IPS DF 19.7 (cell line): ENCODE measurements at regions not wholly inside any gene's neighbourhood (a gene's known extent, or its start where the extent isn't known, plus 50 kb on each side); places are given as distances from the start of the nearest gene placed in this dataset.
A peak's percentile ranks its signal among the peaks of the same experiment; 100 is the strongest.

Source experiments
- DNase-seq: peaks from one replicate; pipeline ENCODE4 v3.0.0-alpha.2; 2013; ENCODE audit warnings: low read depth, low spot score

DNA sequence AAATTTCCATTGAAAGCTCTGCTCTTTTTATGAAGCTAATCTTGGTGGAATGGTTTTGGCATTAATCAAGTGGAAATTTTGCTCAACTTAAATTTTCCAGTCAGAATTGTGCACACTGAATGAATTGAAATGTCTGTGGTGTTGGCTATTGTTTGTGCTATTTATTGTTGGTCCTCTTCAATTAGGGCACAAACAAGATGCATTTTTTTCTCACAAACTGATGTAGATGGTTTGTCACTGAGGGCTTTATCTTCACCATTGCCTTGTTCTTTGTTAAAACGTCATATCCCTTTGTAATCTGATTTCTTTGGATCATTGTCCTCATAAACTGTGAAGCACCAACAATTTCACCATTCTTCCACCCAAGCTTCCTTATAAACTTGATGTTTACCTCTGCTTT is 152.1 kb upstream of the RHOBTB1 start:
- DNase-seq: no peak

DNA sequence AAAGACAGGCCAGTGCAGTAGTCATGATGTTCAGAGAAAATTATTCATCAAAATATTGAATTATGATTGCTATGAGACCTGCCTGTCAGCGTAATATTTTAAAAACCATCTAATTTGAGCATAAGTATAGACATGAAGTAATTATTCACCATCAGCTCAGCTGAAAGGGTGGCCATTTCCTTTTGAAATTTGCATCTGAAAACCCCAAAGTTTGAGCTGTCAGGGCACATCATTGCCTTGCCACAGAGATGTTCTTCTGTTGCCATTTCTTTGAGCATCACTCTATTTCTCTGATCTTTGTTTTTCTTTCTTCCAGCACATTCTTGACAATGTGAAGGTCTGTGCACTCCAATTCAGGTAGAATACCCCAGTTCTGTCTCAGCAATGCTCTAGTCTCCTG is 147.5 kb upstream of the RHOBTB1 start:
- DNase-seq: no peak

DNA sequence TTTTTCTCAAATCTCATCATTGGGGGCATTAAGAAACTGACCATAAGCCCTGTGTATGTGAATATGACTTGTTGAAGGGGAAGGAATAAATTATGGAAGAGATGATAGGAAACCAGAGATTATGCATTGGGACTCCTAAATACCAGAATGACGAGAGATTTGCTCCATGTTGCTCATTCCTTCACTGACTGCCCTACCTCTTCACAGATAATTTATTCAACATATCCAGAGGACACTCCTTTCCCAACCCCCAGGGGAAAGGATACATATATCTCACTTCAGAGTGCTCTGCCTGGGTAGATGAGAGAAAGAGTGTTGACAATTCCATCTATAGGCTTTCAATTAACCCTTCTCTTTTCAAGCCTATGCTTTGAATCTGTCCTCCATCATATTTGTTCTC is 145.3 kb upstream of the RHOBTB1 start:
- DNase-seq: no peak

DNA sequence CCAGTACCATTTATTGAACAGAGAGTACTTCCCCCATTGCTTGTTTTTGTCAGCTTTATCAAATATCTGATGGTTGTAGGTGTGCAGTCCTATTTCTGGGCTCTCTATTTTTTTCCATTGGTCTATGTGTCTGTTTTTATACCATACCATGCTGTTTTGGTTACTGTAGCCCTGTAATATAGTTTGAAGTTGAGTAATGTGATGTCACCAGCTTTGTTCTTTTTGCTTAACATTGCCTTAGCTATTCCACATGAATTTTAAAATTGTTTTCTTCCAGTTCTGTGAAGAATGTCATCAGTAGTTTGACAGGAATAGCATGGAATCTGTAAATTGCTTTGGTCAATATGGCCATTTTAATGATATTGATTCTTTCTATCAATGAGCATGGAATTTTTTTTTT is 140.5 kb upstream of the RHOBTB1 start:
- DNase-seq: no peak

DNA sequence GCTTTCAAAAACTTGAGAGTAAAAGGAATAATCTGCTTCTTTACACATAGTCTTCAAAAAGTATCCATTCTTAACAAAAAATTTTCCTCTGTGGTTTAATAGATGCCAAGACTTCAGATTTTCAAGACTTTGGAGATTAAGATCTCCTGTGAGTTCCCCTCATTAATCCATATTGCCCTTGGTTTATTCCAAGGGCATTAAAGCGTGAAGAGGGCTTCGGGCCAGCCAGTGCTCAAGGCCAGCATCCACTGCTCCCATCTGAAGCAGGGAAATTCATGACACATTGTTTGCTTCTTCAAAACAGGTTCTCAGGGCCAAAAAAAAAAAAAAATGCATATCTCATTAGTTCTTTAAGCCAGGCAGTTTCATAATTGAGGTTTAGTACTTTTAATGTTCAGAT is 137.3 kb upstream of the RHOBTB1 start:
- no peak for DNase-seq

DNA sequence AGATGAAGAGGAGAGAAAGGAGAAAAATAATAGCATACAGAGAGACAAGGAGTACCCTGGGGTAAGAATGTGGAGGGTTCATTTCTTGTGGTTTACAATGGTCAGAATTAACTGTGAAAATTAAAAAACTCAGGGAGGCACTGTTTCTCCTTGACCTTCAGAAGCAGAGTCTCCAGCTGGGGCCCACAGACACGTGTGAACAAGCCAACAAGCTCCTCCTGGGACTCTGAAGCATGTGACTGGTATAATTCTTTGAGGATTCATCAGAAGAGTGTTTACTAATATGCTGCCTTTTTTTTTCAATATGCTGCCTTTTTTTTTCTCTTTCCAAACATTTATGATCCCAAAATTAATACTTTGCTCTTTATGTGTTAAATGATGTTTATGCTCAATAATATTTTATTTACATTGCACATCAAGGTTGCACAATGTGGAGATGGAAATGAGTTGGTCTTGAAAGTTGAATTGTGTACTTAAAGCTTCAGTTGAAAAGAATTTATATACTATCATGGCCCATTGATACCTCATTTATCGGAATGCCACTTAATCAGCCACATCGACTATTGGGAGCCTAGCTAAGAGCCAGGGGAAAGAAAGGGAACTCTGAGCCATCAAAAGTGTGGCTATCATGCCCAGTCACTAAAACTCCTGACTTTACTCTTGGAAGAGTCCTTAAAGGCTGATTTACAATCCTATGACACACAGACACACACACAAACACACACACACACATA is 134.7 kb upstream of the RHOBTB1 start:
- DNase-seq: no peak

DNA sequence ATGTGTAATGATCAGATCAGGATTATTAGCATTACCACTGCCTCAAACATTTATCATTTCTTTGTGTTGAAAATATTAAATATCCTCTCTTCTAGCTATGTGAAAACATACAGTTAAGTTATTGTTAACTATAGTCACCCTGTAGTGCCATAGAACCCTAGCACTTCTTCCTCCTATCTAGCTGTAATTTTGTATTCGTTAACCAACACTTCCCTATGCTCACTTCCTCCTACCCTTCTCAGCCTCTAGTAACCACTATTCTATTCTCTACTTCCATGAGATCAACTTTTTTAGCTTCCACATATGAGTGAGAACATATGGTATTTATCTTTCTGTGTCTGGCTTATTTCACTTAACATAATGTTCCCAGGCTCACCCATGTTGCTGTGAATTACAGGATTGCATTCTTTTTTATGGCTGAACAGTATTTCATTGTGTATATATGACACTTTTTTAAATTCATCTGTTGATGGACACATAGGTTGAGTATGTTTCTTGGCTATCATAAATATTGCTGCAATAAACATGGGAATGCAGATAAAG is 132.7 kb upstream of the RHOBTB1 start:
- DNase-seq: no peak

DNA sequence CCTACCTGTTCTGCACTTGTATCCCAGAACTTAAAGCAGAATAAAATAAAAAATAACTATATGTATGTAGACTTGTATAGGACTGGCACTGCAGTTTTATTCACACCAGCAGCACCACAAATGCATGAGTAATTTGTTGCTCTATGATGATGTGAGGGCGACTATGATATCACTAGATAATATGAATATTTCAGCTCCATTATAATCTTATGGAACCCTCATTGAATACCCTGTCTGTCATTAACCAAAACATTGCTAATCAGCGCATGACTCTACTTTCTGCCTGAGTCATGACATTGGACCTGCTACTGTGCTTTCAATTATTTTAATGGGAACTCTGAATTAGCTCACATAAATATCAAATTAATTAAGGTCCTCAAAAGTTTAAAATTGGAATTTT is 129.4 kb upstream of the RHOBTB1 start:
- DNase-seq: no peak

DNA sequence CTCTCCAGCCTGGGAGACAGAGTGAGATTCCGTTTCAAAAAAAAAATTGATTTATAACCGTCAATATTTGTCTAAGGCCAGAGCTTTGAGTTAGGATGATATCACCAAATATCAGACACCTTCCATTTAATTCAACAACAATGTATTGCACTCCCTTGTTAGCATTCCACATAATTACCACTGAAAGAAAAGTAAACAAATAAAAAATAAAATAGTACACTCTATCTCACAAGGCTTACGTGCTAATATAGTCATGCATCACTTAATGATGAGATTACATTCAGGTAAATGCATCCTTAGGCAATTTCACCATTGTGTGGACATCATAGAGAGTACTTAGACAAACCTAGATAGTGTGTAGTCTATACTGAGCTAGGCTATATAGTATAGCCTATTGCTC is 127.6 kb upstream of the RHOBTB1 start:
- DNase-seq: no peak

DNA sequence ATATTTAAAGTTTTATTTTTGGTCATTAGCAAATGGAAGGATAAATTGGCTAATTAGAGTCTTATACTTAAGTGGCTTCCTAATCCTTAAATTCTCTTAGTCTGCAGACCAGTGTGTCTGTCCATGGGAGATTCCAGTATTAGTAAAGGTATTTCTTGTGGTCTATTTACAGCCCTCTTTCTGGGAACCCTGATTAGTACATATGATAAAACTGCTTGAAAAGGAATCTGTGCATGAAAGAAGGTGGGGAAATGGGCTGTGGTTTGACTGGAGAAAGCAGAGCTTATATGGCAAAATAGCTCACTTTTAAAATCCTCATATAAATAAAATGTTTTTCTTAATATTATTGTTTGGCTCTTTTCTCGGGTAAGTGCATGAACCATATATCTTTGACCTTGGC is 124.5 kb upstream of the RHOBTB1 start:
- DNase-seq: no peak

DNA sequence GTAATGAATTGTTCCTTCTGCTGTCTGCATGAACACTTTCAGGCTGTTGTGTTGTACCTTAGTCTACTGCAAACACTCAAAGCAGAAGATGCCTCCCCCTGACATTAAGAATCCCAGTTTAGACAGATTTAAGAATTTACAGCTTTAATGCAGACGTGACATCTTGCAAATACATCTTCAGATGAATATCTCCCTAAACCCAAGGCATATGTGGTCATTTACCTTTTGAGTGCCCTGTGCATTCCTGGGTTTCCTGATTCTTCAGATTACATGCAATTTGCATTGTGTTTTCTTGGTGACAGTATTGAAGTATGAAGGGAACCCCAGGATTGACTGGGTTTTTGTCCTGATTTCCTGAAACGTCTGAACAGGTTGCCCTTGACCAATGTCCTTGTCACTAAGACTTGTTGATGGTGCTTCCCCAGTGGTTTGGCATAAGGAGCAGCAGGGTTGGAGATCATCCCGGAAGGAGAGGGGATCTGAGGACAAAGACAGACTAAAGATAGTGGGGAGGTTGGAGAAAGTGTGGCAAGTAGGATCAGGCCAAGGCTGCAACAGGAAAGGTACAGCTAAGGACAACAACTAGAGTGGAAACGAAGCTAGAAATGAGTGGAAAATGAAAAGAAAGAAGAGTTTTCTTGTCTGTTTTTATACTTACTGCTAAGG is 123.8 kb upstream of the RHOBTB1 start:
- DNase-seq: no peak

DNA sequence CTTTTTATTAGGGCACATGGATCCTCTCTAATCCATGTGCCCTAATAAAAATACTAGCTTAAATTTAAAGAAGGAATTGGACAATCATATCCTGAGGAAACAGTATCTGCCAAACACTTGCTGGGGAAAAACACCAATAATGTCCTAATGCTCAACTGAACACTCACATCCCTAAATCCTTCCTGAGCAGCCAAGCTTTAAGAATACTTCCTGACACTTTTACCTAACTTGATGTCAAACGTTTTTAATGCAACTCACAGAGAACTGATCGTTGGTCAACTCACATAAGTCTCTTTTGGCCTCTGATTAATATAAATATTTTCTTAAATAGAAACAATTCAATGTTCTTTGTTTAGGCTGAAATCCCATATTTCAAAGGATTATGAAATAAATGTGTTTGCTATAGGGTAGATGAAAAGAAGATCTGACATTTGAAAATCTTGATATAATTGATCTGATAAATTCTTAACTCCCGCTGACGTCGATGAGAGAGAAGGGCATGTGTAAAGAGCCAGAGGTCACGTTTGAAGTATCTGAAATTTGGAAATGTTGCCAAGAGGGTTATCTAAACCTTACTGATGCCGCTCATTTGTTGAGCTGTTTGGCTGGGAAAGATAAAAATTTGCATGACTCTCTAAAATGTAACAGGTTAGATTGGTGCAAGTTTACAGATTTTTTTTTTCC is 122.8 kb upstream of the RHOBTB1 start:
- no peak for DNase-seq

DNA sequence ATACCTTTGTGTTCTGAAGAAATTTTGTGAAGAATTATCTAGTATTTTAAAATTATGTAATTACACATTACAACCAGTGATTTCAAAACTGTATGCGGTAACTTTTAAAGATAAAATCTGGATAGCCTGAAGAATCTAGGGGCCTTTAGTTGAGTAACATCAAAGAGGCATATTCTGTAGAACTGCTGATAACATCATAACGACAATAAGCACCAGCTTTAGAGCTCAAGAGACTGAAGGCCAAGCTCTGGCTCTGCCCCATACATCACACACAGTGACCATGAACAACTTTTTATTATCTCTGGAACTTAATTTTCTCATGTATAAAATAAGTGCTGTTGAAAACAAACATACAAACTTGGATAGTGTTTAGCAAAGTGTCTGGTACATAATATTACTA is 121.1 kb upstream of the RHOBTB1 start:
- no peak for DNase-seq

DNA sequence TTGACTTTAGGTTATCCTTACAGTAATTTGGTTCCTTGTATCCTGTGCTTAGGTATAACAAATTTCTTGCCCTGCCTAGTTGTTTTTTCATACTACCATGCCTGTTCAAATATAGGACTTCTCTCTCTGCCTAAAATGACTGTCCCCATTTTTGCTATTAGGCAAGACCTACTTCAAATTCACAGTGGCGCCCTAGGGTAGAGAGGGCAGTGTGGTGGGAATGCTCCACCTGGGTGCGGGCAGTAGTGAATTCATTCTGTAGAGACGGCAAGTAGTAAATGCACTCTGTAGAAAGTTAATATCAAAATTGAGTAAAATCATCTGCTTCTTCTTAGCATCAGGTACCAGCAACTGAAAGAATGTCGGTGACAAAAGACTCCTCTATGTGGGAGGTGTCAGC is 120.4 kb upstream of the RHOBTB1 start:
- no peak for DNase-seq

DNA sequence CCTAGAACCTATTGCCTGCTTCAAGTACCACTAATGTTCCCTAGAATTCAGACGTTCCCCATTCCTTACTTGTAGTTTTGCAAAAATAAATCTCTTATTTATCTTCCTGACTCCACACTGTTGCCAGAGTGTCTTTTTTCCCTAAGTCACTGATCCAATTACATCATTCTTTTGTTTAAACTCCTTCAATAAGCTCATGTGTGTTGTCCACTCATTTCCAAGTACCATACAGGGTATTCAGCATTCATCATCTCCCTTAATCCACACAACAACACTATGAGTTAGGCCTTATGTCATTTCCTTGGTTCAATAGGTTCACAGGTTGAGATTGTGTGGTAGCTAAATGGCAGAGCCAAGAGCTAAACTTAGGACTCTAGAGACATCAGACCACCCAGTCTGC is 119.9 kb upstream of the RHOBTB1 start:
- DNase-seq: no peak

DNA sequence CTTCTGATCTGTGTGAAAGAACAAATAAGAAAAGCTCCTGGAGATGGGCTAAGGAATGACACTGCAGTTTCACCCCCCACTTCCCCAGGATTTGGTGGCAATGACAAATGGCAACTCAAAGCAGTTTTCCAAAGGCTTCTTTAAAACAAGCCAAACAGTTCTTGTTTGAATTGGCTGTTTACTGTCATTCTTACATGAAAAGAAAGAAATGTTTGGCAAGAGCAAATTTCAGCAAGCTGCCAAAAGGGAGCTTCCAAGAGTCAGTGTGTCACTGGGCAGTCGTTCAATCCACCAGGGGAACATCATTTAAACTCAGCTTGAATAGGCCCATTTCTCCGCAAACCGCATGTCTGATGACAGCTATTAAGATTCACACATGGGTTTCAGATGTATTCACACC is 119.0 kb upstream of the RHOBTB1 start:
- DNase-seq: no peak

DNA sequence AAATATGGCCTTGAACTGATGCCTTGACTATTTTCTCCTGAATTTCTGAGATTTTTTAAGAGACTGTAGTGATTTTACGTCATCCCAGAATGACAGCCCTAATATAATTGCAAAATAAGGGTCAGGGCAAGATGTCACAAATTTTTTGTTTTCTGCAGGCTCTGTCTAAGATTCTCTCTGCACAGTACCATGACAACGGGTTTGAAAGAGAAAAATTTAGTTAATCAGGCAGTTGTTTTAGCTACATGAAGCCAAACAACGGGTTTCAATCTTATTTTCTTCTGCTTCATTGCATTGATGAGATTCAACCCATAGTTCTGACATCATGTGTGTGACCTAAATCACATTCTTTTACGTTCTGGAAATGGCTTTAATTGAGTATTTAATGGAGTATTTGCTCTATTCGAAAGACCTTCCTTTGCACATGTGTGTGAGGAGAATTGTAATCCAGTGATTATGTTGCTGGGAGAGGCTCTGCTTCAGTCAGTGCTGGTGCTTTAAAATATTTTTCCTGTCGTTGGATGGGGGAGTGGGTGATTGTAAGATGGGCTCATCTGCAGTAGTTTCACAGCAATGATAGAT is 118.0 kb upstream of the RHOBTB1 start:
- DNase-seq: no peak

DNA sequence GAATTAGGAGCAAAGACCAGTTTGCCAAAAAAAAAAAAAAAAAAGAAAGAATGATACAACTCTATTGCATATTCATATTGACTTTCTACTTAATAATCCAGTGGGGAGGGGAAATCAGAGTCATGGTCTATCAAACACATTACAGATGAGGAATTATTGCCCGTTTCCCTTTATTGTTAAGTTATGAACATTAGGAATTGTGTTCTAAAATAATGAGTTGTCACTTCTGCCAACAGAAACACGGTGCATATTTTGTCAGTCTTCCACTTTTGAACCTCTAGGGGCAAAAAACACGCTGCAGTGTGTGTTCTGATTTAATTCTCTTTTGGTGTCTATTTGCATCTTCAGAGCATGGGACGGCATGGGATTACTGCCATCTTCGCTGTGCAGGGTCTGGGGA is 115.7 kb upstream of the RHOBTB1 start:
- no peak for DNase-seq

DNA sequence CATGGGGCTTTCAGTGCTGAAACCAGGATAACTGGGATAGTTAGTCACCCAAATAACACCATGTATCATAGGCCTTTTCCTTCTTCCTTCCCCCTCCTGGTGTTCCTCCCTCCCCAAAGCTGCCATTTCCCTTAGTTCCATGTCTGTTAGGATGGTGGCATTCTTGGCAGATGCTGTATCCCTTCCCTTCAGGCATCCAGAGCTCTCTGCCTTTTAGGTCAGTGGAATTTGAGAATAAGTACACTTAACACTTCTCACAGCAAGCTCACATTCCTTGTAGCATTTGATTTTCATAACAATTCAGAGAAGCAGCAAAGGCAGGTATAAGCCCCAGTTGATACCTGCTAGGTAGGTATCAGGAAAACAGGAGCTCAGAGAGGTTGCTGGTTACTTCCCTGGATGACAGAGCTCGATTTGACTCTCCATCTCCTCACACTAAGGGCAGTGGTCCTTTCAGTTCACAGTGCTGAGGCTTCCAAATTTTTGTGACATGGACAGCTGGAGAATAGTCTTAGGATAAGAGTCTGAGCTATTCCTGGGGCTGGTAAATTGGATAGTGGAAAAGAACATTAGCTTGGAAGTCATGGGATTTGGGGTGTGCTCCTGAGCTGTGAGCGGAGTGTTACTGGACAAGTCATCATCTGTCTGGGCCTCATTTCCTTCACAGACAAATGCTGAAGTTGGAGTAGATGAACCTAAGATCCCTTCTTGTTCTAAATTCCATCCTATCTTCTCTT is 108.7 kb upstream of the RHOBTB1 start:
- DNase-seq: peak; percentile 70

DNA sequence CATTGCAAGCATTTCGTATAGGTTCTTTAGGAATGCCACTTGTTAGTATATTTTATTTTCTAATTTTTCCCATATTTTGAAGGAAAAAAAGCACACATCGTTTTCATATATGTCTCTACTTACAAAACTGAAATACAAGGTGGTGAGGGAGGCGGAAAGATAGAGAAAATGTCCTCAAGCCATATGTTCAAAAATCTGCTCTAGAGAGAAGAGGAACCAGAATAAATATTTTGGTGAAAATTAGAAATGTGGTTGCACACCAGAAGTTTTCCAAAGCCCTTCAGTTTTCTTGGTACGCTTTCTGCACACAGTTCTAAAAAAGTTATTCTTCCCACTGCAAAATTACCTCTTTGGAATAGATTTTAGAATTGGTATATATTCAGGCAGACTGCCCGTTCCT is 107.4 kb upstream of the RHOBTB1 start:
- no peak for DNase-seq

DNA sequence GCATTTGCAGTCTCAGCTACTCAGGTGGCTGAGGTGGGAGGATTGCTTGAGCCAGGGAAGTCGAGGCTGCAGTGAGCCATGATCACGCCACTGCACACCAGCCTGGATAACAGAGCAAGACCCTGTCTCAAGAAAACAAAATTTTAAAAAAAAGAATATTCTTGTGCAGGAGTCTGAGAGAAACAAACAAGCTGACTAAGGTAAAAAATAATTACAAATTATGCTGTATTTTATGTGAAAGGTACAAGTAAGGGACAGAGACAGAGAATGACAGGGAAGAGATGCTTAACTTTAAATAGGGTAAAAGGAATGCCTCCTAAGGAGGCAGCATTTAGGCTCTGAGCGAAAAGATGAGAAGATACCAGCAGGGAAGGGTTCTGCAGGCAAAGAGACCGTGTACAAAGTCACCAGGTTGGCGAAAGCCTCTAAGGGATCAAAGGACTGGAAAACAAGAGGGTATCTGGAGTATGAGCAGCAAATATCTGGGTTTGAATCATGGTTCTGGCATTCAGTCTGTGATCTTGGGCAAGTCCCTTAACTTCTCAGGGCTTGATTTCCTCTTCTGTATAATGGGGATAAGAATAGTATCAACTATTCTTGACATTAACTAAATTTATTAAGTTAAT is 106.2 kb upstream of the RHOBTB1 start:
- no peak for DNase-seq
